NCI-H510A treated with DMSO at 0.1 percent for 48 hours (cell line): ENCODE measurements at regions not wholly inside any gene's neighbourhood (a gene's known extent, or its start where the extent isn't known, plus 50 kb on each side); places are given as distances from the start of the nearest gene placed in this dataset.

ENCODE experiments used
- DNase-seq: peaks from one replicate; lab custom pipeline; 2025; lab: John Stamatoyannopoulos, UW

- DNase-seq, result no peak
These were observed 113.1 kb downstream of the ICOS start for GRCh38 chr2:204049635-204050034.

- DNase-seq, result no peak
These were observed 114.1 kb downstream of the ICOS start for GRCh38 chr2:204050681-204051080.

GRCh38 chr2:204051476-204051875 lies 114.9 kb downstream of the ICOS start:
- DNase-seq, result no peak

GRCh38 chr2:204051984-204052556 lies 115.5 kb downstream of the ICOS start:
- no peak for DNase-seq

GRCh38 chr2:204059016-204059415 lies 122.5 kb downstream of the ICOS start:
- DNase-seq, result no peak

- no peak for DNase-seq
These were observed 124.3 kb downstream of the ICOS start for GRCh38 chr2:204060841-204061240.

GRCh38 chr2:204061241-204061640 lies 124.7 kb downstream of the ICOS start:
- DNase-seq, result no peak

- DNase-seq, result no peak
These were observed 127.6 kb downstream of the ICOS start for GRCh38 chr2:204064119-204064518.

GRCh38 chr2:204065566-204065965 lies 129.0 kb downstream of the ICOS start:
- DNase-seq, result no peak

GRCh38 chr2:204066051-204066450 lies 129.5 kb downstream of the ICOS start:
- no peak for DNase-seq

- no peak for DNase-seq
These were observed 133.2 kb downstream of the ICOS start for GRCh38 chr2:204069804-204070203.

GRCh38 chr2:204072443-204073324 lies 136.1 kb downstream of the ICOS start:
- no peak for DNase-seq

- no peak for DNase-seq
These were observed 137.9 kb downstream of the ICOS start for GRCh38 chr2:204074456-204074855.

- DNase-seq, result no peak
These were observed 141.6 kb downstream of the ICOS start for GRCh38 chr2:204078003-204078698.

GRCh38 chr2:204081487-204082425 lies 145.2 kb downstream of the ICOS start:
- DNase-seq, result no peak

- no peak for DNase-seq
These were observed 149.6 kb downstream of the ICOS start for GRCh38 chr2:204086167-204086566.

- DNase-seq, result no peak
These were observed 152.5 kb downstream of the ICOS start for GRCh38 chr2:204089105-204089504.

- DNase-seq, result no peak
These were observed 153.0 kb downstream of the ICOS start for GRCh38 chr2:204089574-204089973.

- DNase-seq, result no peak
These were observed 153.5 kb downstream of the ICOS start for GRCh38 chr2:204090021-204090420.

GRCh38 chr2:204104811-204105210 lies 168.2 kb downstream of the ICOS start:
- DNase-seq, result no peak

GRCh38 chr2:204108330-204108751 lies 171.8 kb downstream of the ICOS start:
- no peak for DNase-seq

GRCh38 chr2:204108781-204109295 lies 172.3 kb downstream of the ICOS start:
- no peak for DNase-seq
